NCI-H82 treated with DMSO at 0.1 percent for 48 hours (cell line): ENCODE measurements at regions not wholly inside any gene's neighbourhood (a gene's known extent, or its start where the extent isn't known, plus 50 kb on each side); places are given as distances from the start of the nearest gene placed in this dataset.

Experiments used
- DNase-seq: peaks from one replicate; lab custom pipeline; 2025; ENCODE audit not compliant: unreplicated experiment; lab: John Stamatoyannopoulos, UW

DNA sequence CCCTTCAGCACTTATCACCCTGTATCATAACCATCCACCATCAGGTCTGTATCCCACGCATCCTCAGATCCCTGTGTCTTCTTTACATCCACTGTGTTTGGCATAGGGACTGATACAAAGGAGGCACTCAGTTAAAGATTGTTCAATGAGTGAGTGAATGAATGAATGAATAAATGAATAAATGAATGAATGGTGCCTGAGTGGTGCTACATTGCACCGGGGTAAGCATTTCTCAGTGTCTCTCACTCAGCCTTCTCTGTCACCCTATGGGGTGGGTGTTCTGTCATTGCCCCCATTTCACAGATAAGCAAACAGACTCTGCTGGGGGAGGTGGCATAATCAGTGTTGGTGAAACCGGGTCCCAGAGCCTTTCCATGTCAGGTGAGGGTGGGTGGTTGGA is 56.6 kb upstream of the ID3 start:
- DNase-seq = no peak

DNA sequence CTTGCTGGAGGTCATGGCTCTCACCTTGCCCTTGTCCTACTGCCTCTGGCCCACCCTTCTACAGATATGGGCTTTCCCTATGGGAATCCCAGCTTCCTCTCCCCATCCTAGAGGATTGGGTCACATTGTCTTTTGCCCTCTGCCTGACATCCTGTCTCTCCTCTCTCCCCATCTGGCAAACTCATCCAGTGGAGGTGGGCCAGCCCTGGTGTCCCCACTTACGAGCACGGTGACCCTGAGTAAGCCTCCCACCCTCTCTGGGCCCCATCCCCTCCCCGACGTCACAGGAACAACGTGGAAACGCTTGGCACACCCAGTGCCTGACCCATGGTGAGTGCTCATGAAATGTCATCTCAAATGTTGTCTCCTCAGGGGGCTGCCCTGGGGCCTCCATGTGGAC is 56.1 kb upstream of the ID3 start:
- DNase-seq = no peak

DNA sequence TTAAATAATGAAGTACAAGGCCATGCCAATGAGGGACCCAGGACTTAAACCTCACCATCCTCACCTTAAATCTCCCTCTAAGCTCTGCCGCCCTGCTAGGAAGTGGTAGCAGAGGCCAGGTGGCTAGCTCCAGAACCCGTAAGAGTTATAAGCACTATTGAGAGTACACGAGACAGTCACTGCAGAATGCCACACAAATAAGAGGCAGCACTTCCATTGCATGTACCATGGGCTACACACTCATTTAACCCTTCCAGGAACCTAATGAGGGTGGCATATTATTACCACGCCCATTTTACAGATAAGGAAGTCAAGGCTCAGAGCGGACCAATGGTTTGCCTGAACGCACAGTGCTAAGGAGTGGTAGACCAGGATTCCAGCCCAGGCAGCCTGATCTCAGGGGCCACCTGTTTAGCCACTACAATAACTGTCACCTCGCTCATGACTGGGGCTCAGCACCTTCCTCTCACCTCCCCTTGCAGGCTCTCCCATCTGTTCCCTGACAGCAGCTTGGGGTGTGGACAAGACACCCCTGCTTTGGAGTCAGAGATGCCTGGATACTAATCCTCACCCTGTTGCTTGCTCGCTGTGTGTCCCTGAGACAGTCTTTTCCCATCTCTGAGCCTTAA is 54.8 kb upstream of the ID3 start:
- DNase-seq = no peak

DNA sequence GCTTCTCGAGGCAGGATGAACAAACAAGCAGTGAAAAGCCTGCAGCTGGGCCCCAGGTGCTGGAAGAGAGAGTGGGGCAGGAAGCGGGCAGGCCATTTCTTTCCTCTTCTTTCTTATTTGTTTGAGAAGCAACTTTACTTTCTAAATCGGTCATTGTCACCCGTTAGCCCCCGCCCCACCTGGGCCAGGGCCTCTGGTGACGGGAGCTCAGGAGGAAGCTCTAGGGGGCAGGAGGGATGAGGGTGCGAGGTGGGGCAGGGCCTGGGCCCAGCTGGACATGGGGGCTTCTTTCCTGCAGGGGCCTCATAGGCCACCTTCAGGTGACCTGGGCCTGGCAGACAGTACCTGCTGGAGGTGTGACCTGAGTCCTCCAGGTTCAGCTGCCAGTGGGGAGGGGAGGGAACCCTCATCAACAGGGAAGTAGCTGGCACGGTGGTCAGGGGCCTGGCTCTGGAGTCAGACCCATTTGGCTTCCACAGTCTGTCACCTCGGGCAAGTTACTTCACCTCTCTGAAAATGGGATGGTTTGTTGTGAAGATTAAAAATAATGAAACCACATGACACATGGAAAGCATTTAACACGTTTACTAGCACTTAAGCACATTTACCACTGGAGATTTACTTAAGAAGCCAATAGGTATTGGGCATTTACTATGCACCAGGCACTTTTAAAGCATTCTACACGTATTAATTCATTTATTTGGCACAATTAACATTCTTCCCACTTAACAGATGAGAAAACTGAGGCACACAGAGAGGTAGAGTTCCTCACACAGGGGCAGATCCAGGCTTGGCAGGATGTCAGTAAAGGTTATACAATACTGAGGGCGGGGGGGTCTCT is 54.1 kb upstream of the ID3 start:
- DNase-seq = no peak

DNA sequence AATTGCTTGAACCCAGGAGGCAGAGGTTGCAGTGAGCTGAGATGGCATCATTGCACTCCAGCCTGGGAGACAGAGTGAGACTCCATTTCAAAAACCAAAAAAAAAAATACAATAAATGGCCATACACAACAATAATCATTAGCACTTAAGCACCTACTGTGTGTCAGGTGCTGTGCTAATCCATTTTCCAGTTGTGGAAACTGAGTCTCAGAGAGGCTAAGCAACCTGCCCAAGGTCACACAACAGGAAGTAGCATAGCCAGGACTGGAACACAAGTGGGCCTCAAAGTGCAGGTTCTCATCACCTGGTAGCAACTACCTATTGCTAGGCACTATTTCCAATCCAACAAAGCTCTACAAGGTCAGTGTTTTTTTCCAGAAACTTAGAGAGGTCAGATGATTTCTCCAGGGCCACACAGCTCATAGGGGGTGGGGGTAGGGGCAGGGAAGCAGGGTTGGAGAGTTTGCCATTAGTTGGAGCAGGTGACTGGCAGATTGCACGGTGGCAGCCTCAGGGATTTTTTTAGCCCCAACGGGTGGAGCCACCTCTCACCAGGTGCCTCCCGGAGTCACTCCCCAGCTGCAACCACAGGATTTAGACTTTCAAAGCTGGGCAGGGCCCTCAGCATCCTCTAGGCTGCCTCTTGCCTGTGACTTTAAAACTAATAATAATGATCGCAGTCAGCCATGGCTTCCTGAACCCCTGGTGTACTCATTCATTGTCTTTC is 52.5 kb upstream of the ID3 start:
- DNase-seq = no peak

DNA sequence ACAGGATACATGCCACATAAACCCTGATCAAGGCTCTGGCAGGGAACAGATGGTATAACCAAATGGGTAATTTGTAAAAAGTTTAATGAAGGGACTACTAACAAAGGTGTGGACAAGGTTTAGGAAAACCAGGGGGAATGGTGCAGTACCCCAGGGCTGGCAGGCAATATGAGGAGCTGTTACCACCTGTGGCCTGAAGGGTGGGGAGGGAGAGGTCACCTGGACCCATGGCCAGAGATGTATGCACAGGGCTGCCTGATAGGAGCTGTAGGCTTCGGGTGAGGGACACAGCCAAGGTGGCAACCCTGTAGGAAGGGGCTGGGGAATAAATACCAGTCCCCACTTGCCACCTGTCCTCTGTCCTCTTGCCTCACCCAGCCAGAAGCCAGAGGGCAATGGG is 51.4 kb upstream of the ID3 start:
- no peak for DNase-seq

DNA sequence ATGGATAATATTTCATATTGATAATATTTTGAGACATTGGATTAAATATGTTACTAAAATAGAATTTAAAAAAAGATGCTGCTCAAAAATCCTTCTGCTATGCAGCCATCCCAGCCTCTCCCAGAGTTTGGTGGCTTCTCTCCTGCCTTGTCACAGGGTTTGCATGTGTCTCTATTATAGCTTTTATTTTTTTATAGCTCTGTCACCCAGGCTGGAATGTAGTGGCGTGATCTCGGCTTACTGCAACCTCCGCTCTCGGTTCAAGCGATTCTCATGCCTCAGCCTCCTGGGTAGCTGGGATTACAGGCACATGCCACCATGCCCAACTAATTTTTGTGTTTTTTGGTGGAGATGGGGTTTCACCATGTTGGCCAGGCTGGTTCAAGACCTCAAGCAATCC is 50.7 kb upstream of the ID3 start:
- no peak for DNase-seq
